Neural cell (in vitro differentiated cells): ENCODE measurements at regions not wholly inside any gene's neighbourhood (a gene's known extent, or its start where the extent isn't known, plus 50 kb on each side); places are given as distances from the start of the nearest gene placed in this dataset.

Experiments
- H2AFZ ChIP-seq: fragments of 200-600, 300-800 bp; sonication (generic), shearing (Covaris generic); 2 replicates; pipeline ENCODE4 v1.6.0; 2014; ENCODE audit warnings: low read depth, mild to moderate bottlenecking, antibody characterized with exemption, low read length, moderate library complexity
- H3F3A ChIP-seq: fragments of 200-600 bp; shearing (Covaris generic); 2 replicates; pipeline ENCODE4 v1.6.1; 2016; ENCODE audit warnings: mild to moderate bottlenecking, moderate library complexity, mixed read lengths, antibody characterized with exemption, low read length; ENCODE audit not compliant: insufficient read depth, poor library complexity, severe bottlenecking
- H3K27ac ChIP-seq: fragments of 200-600, 300-800 bp; sonication (generic), shearing (Covaris generic); 2 replicates; pipeline ENCODE4 v1.5.1; 2014; ENCODE audit warnings: mild to moderate bottlenecking, low read length, moderate library complexity
- H3K27me3 ChIP-seq: fragments of 300-800, 200-600 bp; sonication (generic), shearing (Covaris generic); 2 replicates; pipeline ENCODE4 v1.6.0; 2014; ENCODE audit warnings: mild to moderate bottlenecking, low read depth, low read length, moderate library complexity; ENCODE audit not compliant: insufficient read depth
- H3K36me3 ChIP-seq: fragments of 300-800, 200-600 bp; sonication (generic), shearing (Covaris generic); 2 replicates; pipeline ENCODE4 v1.5.1; 2014; ENCODE audit warnings: mild to moderate bottlenecking, antibody characterized with exemption, low read length, moderate library complexity; ENCODE audit not compliant: insufficient read depth
- H3K4me2 ChIP-seq: fragments of 300-800, 200-600 bp; sonication (generic), shearing (Covaris generic); 2 replicates; pipeline ENCODE4 v1.6.0; 2014; ENCODE audit warnings: mild to moderate bottlenecking, low read length
- H3K4me3 ChIP-seq: fragments of 300-800, 200-600 bp; sonication (generic), shearing (Covaris generic); 2 replicates; pipeline ENCODE4 v1.5.1; 2014; ENCODE audit warnings: mild to moderate bottlenecking, low read length, moderate library complexity
- H3K79me2 ChIP-seq: fragments of 200-600 bp; shearing (Covaris generic); replicated peaks from 2 replicates; pipeline ENCODE4 v1.6.0; 2014; ENCODE audit warnings: mild to moderate bottlenecking, low read length, moderate library complexity; ENCODE audit not compliant: insufficient read depth
- H3K9ac ChIP-seq: fragments of 300-800, 200-600 bp; sonication (generic), shearing (Covaris generic); 2 replicates; pipeline ENCODE4 v1.6.1; 2016; ENCODE audit warnings: mild to moderate bottlenecking, low read length, mixed read lengths
- H3K9me2 ChIP-seq: fragments of 200-600 bp; shearing (Covaris generic); 2 replicates; pipeline ENCODE4 v1.6.1; 2016; ENCODE audit warnings: mild to moderate bottlenecking, low read length, mixed read lengths; ENCODE audit not compliant: insufficient read depth
- H3K9me3 ChIP-seq: fragments of 200-600, 300-800 bp; sonication (generic), shearing (Covaris generic); 2 replicates; pipeline ENCODE4 v1.6.1; 2016; ENCODE audit warnings: mild to moderate bottlenecking, mixed run types, low read length, moderate library complexity, mixed read lengths
- H4K20me1 ChIP-seq: fragments of 200-600 bp; shearing (Covaris generic); 2 replicates; pipeline ENCODE4 v1.6.1; 2016; ENCODE audit warnings: mild to moderate bottlenecking, mixed run types; ENCODE audit not compliant: insufficient read depth
- EP300 ChIP-seq: fragments of 450-650 bp; conservative IDR thresholded peaks from 2 replicates; pipeline ENCODE4 v1.6.1; 2014; ENCODE audit warnings: antibody characterized with exemption, mild to moderate bottlenecking, moderate library complexity; ENCODE audit not compliant: poor library complexity, severe bottlenecking
- EZH2 ChIP-seq: fragments of 200-600, 300-800 bp; shearing (Covaris generic), sonication (generic); IDR thresholded peaks from 2 replicates; pipeline ENCODE4 v1.6.1; 2014; ENCODE audit warnings: antibody characterized with exemption, low read length, borderline replicate concordance, mild to moderate bottlenecking; ENCODE audit not compliant: insufficient read depth, poor library complexity, severe bottlenecking
- MXI1 ChIP-seq: fragments of 450-650 bp; conservative IDR thresholded peaks from 2 replicates; pipeline ENCODE4 v1.6.1; 2014; ENCODE audit warnings: antibody characterized with exemption, mild to moderate bottlenecking; ENCODE audit not compliant: poor library complexity, severe bottlenecking
- POLR2AphosphoS5 ChIP-seq: IDR thresholded peaks from 2 replicates; pipeline ENCODE4 v1.6.1; 2012
- RAD21 ChIP-seq: fragments of 450-650 bp; conservative IDR thresholded peaks from 2 replicates; pipeline ENCODE4 v1.6.1; 2014; ENCODE audit warnings: antibody characterized with exemption, mild to moderate bottlenecking, moderate library complexity
- SMC3 ChIP-seq: fragments of 450-650 bp; conservative IDR thresholded peaks from 2 replicates; pipeline ENCODE4 v1.6.1; 2014; ENCODE audit warnings: antibody characterized with exemption, mild to moderate bottlenecking, moderate library complexity; ENCODE audit not compliant: poor library complexity
- TAF1 ChIP-seq: IDR thresholded peaks from 2 replicates; pipeline ENCODE4 v1.6.1; 2012; ENCODE audit warnings: low read depth
- TF ChIP-seq, protein P1 (sequence below): fragments of 450-650 bp; IDR thresholded peaks from 2 replicates; pipeline ENCODE4 v1.5.1; 2014; ENCODE audit warnings: antibody characterized with exemption, mild to moderate bottlenecking, moderate library complexity; ENCODE audit not compliant: poor library complexity, severe bottlenecking
- TF ChIP-seq, protein P2 (sequence below): IDR thresholded peaks from 2 replicates; pipeline ENCODE4 v1.6.1; 2012; ENCODE audit warnings: borderline replicate concordance

DNA sequence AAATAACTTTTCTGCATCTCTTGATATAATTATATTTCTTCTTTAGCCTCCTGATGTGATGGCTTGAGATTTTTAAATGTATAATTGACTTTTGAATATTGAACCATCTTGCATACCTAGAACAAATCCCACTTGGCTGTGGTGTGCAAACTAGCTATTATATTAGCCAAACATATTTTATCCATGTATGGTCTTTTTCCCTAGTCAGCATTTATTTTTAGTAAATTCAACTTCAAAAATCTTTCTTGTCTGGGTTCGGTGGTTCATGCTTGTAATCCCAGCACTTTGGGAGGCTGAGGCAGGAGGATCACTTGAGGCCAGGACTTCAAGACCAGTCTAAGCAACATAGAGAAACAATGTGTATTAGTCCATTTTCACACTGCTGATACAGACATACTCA lies 386.6 kb upstream of the VWC2 start:
- H3K27ac ChIP-seq: no peak overlapping the region
- no peaks in the 10 kb centered on the region for H3F3A ChIP-seq
- no peaks in the 10 kb centered on the region for H3K27me3 ChIP-seq
- no peak overlapping the region for H3K4me2 ChIP-seq
- no peaks in the 10 kb centered on the region for H3K79me2 ChIP-seq
- no peak overlapping the region for H2AFZ ChIP-seq
- H3K9me3 ChIP-seq: no peaks in the 10 kb centered on the region
- H3K9me2 ChIP-seq: no peaks in the 10 kb centered on the region
- no peaks in the 10 kb centered on the region for H4K20me1 ChIP-seq
- no peaks in the 10 kb centered on the region for H3K36me3 ChIP-seq
- TF ChIP-seq MXI1: no peak
- TF ChIP-seq RAD21: no peak
- no peak for TF ChIP-seq POLR2AphosphoS5
- TF ChIP-seq, protein P1, sequence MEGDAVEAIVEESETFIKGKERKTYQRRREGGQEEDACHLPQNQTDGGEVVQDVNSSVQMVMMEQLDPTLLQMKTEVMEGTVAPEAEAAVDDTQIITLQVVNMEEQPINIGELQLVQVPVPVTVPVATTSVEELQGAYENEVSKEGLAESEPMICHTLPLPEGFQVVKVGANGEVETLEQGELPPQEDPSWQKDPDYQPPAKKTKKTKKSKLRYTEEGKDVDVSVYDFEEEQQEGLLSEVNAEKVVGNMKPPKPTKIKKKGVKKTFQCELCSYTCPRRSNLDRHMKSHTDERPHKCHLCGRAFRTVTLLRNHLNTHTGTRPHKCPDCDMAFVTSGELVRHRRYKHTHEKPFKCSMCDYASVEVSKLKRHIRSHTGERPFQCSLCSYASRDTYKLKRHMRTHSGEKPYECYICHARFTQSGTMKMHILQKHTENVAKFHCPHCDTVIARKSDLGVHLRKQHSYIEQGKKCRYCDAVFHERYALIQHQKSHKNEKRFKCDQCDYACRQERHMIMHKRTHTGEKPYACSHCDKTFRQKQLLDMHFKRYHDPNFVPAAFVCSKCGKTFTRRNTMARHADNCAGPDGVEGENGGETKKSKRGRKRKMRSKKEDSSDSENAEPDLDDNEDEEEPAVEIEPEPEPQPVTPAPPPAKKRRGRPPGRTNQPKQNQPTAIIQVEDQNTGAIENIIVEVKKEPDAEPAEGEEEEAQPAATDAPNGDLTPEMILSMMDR: no peak
- TF ChIP-seq TAF1: no peak
- TF ChIP-seq, protein P2, sequence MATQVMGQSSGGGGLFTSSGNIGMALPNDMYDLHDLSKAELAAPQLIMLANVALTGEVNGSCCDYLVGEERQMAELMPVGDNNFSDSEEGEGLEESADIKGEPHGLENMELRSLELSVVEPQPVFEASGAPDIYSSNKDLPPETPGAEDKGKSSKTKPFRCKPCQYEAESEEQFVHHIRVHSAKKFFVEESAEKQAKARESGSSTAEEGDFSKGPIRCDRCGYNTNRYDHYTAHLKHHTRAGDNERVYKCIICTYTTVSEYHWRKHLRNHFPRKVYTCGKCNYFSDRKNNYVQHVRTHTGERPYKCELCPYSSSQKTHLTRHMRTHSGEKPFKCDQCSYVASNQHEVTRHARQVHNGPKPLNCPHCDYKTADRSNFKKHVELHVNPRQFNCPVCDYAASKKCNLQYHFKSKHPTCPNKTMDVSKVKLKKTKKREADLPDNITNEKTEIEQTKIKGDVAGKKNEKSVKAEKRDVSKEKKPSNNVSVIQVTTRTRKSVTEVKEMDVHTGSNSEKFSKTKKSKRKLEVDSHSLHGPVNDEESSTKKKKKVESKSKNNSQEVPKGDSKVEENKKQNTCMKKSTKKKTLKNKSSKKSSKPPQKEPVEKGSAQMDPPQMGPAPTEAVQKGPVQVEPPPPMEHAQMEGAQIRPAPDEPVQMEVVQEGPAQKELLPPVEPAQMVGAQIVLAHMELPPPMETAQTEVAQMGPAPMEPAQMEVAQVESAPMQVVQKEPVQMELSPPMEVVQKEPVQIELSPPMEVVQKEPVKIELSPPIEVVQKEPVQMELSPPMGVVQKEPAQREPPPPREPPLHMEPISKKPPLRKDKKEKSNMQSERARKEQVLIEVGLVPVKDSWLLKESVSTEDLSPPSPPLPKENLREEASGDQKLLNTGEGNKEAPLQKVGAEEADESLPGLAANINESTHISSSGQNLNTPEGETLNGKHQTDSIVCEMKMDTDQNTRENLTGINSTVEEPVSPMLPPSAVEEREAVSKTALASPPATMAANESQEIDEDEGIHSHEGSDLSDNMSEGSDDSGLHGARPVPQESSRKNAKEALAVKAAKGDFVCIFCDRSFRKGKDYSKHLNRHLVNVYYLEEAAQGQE: no peak
- no peak for TF ChIP-seq EZH2
- no peak for TF ChIP-seq SMC3
- TF ChIP-seq EP300: no peak
- no peak overlapping the region for H3K4me3 ChIP-seq
- no peak overlapping the region for H3K9ac ChIP-seq

DNA sequence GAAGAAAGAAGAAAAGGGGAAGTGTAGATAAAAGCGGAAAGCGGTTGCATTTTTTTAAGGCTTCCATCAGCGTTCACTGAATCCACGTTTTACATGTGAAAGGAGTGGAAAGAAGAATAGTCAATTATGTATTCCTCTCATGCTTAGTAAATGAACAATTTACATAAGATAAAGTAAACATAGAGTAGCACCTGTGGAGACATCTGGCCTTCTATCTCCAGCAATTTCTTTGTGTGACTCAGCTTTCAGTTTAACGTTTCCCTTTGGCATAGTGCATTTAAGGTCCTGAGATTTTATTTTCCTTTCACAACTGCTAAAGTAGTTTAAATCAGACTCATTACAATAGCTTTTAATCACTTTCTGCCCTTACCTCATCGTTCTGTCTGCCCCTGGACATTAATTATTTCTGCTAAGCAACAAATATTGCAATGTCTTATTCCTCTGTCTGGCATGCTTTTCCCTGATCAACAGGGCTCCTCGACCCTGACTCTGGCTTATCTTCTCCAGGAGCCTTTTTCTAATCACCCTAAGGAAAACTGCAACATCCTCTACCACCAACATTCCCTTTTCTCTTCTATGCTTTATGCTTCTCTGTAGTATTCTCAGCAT lies 383.5 kb upstream of the VWC2 start:
- no peak overlapping the region for H3K4me2 ChIP-seq
- H3K27ac ChIP-seq: no peak overlapping the region
- no peaks in the 10 kb centered on the region for H4K20me1 ChIP-seq
- H3K79me2 ChIP-seq: no peaks in the 10 kb centered on the region
- no peaks in the 10 kb centered on the region for H3K9me3 ChIP-seq
- H3K36me3 ChIP-seq: no peaks in the 10 kb centered on the region
- no peaks in the 10 kb centered on the region for H3F3A ChIP-seq
- no peak overlapping the region for H3K4me3 ChIP-seq
- no peak for TF ChIP-seq TAF1
- TF ChIP-seq SMC3: no peak
- no peak for TF ChIP-seq EZH2
- TF ChIP-seq RAD21: no peak
- TF ChIP-seq MXI1: no peak
- TF ChIP-seq POLR2AphosphoS5: no peak
- TF ChIP-seq EP300: no peak
- H3K9me2 ChIP-seq: no peaks in the 10 kb centered on the region
- H3K27me3 ChIP-seq: no peaks in the 10 kb centered on the region
- H3K9ac ChIP-seq: no peak overlapping the region
- no peak overlapping the region for H2AFZ ChIP-seq
